Dedifferentiated amniotic fluid mesenchymal stem cell (primary cell): ENCODE measurements at regions not wholly inside any gene's neighbourhood (a gene's known extent, or its start where the extent isn't known, plus 50 kb on each side); places are given as distances from the start of the nearest gene placed in this dataset.

Experiments
- DNase-seq: peaks from one replicate; pipeline ENCODE4 v3.0.0-alpha.2; 2016; ENCODE audit errors: extremely low spot score

- no peak for DNase-seq
Observed at GRCh38 chr13:22091222-22091970, 420.5 kb downstream of the FGF9 start.

- no peak for DNase-seq
Observed at GRCh38 chr13:22091971-22092300, 421.1 kb downstream of the FGF9 start.

- no peak for DNase-seq
Observed at GRCh38 chr13:22092791-22093560, 422.1 kb downstream of the FGF9 start.

GRCh38 chr13:22095794-22096193, 424.9 kb downstream of the FGF9 start:
- DNase-seq = no peak

GRCh38 chr13:22099585-22099984, 428.7 kb downstream of the FGF9 start:
- DNase-seq = no peak

- no peak for DNase-seq
Observed at GRCh38 chr13:22102271-22102670, 431.4 kb downstream of the FGF9 start.

GRCh38 chr13:22103046-22104027, 432.5 kb downstream of the FGF9 start:
- DNase-seq = no peak

- no peak for DNase-seq
Observed at GRCh38 chr13:22106058-22106457, 435.2 kb downstream of the FGF9 start.

GRCh38 chr13:22107549-22107948, 436.7 kb downstream of the FGF9 start:
- DNase-seq = no peak

GRCh38 chr13:22108283-22108942, 437.5 kb downstream of the FGF9 start:
- no peak for DNase-seq

GRCh38 chr13:22108979-22109378, 438.1 kb downstream of the FGF9 start:
- no peak for DNase-seq

- DNase-seq = no peak
Observed at GRCh38 chr13:22110368-22110767, 439.5 kb downstream of the FGF9 start.

- no peak for DNase-seq
Observed at GRCh38 chr13:22111152-22111783, 440.4 kb downstream of the FGF9 start.

GRCh38 chr13:22111961-22112360, 441.1 kb downstream of the FGF9 start:
- no peak for DNase-seq

GRCh38 chr13:22112956-22113745, 442.3 kb downstream of the FGF9 start:
- no peak for DNase-seq

GRCh38 chr13:22114630-22115311, 443.9 kb downstream of the FGF9 start:
- DNase-seq = no peak

- DNase-seq = no peak
Observed at GRCh38 chr13:22118158-22118557, 447.3 kb downstream of the FGF9 start.

GRCh38 chr13:22120646-22121045, 449.8 kb downstream of the FGF9 start:
- DNase-seq = no peak

GRCh38 chr13:22121146-22121739, 450.4 kb downstream of the FGF9 start:
- no peak for DNase-seq
